ENCODE measurements at regions not wholly inside any gene's neighbourhood (a gene's known extent, or its start where the extent isn't known, plus 50 kb on each side); places are given as distances from the start of the nearest gene placed in this dataset.

DNA sequence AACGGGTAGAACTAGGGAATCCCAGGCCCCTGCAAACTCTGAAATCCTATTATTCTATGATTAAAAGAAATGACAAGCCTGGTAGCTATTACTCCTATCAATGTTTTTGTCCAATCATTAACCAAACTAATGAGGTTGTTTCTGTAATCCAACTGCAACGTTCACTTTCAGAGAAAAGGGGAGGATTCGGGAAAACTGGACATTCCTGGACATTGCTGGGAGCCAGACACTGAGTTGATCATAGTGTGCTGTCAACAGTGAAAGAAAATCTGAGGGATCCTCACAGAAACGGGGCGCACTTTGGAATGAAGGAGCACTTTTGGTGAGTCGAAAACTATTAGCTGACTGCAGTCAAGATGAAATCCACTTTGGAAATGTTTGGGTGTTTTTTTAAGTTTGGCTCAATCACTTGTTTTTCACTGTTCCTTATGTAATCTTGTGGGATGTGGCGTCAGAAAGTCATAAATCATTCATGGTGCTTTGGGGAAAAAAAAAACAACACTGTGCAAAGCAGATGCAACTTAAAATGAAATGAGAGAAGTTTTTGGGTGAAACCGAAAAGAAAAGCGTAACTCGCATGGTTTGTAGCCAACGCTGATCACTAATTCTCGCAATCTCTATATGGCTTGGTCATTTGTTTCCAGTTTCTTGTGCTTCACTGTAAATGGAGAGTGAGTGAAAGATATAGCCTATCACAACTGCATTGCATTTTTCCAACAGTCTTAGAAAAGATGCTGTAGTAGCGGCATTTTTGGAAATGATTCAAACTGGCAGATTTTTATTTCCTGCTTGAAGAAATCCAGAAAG is 51.2 kb upstream of the ADRA1B start:
- 94% methylated on average over 13 of the region's 13 CpGs for WGBS
- no peaks in the 10 kb centered on the region for H3K27me3 ChIP-seq (ENCODE audit: insufficient read depth, low read length)
- H3K4me1 ChIP-seq (ENCODE audit: insufficient read depth, low read length) = no peaks in the 10 kb centered on the region
- no peaks in the 10 kb centered on the region for H3K36me3 ChIP-seq (ENCODE audit: insufficient read depth, low read length)
- H3K9me3 ChIP-seq (ENCODE audit: insufficient read depth, low read depth, low read length) = no peaks in the 10 kb centered on the region
- no peak overlapping the region for H3K27ac ChIP-seq (ENCODE audit: low read depth, low read length)
- no peak overlapping the region for H3K9ac ChIP-seq (ENCODE audit: low read depth, low read length)
- no peak overlapping the region for H3K4me3 ChIP-seq (ENCODE audit: low read length)

DNA sequence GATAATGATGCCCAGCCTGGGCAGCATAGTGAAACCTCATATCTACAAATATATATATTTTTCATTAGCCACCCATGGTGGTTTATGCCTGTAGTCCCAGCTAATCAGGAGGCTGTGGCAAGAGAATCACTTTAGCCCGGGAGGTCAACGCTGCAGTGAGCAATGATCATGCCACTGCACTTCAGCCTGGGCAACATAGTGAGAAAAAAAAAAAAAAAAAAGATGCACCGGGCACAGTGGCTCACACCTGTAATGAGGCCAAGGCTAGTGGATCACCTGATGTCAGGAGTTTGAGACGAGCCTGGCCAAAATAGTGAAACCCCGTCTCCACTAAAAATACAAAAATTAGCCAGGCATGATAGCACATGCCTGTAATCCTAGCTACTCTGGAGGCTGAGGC is 50.2 kb upstream of the ADRA1B start:
- 97% methylated on average over 5 of the region's 5 CpGs for WGBS
- no peaks in the 10 kb centered on the region for H3K36me3 ChIP-seq (ENCODE audit: insufficient read depth, low read length)
- no peak overlapping the region for H3K9ac ChIP-seq (ENCODE audit: low read depth, low read length)
- no peak overlapping the region for H3K27ac ChIP-seq (ENCODE audit: low read depth, low read length)
- H3K4me1 ChIP-seq (ENCODE audit: insufficient read depth, low read length) = no peaks in the 10 kb centered on the region
- no peaks in the 10 kb centered on the region for H3K27me3 ChIP-seq (ENCODE audit: insufficient read depth, low read length)
- no peaks in the 10 kb centered on the region for H3K9me3 ChIP-seq (ENCODE audit: insufficient read depth, low read depth, low read length)
- no peak overlapping the region for H3K4me3 ChIP-seq (ENCODE audit: low read length)
